ENCODE measurements at regions not wholly inside any gene's neighbourhood (a gene's known extent, or its start where the extent isn't known, plus 50 kb on each side); places are given as distances from the start of the nearest gene placed in this dataset.

DNA sequence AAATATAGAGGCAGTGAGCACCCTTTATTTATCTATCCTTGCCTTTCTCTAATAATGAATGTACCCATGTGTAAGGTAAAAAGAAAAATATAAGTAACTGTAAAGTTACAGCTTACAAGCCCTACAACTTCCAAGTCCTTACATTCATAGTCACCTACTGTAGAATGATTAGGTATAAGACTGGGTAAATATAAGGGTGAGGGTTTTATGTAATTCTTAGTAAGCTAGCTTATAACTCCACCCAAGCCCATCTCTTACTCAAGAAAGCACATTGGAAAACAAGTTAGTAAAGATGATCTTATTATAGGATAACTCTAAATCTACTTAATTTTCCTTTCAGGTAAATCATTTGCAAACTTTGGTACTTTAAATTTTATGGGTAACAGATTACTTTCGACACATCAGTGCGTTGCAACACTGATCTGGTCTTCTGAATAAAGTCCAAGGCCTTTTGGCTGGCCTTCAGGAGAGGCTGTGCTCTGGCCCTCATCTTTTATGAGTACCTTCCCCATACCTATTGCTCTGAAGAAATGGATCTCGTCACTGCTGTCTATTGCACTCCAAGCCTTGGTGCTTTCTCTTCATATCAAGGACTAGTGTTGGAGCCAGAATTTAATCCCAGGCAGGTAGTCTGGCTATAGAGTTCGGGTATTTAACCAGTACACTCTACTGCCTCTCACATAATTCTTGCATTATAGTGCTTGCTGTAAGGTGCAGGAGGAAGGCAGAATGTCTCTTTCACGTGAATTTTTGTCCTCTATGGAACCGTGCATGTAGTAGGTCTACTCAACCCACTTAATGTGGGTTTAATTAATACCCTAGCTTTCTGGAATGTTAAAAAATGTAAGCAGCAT, 443.6 kb upstream of the AR start:
- TF ChIP-seq CTCF (IDR thresholded peaks at IDR 0.05; ENCODE audit: insufficient read depth, low read length, missing control alignments) = no peak
- CTCF ChIA-PET = no interaction called here
- DNase-seq (ENCODE audit: low read depth, low spot score) = no peak
- no peak overlapping the region for H3K4me3 ChIP-seq (ENCODE audit: low read depth, low read length)
- POLR2A ChIA-PET = no interaction called here

DNA sequence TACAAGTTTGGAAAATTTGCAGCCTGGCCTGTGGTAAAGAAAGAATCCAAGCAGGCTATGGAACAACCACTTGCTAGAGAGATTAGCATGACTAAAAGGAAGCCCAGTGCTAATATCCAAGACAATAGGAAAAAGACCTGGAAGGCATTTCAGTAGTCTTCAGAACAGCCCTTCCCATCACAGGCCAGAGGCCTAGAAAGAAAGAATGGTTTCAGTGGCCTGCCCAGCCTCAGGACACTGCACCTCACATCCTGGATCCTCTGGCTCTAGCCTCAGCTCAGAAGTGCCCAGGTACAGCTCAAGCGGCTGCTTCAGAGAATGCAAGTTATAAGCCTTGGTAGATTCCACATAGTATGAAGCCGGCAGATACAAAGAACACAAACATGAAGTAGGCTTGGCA, 449.8 kb upstream of the AR start:
- CTCF ChIA-PET = no interaction called here
- DNase-seq (ENCODE audit: low read depth, low spot score) = no peak

DNA sequence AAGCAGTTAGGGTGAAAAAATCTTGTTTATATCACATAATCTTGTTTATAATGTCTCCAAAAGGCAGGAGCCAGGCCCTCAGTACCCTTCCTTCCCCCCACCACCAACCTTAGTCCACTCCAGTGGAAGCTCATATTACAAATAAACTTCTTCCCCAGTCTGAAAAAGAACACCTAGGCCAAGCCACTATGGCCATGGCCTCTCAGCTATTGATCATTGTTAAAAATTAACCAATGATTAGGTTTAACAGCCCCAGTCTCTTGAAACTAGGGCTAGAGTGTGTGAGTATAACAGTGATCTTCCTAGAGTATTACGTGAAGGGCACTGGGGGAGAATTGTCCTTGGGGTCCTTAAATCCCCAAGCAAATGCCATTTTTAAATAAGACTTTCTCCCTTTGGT, 411.9 kb upstream of the EDA2R start:
- H3K4me3 ChIP-seq (ENCODE audit: low read depth, low read length) = no peak overlapping the region
- ChIA-PET POLR2A (no interaction called here), CTCF (no interaction called here)
- DNase-seq (ENCODE audit: low read depth, low spot score) = no peak
- TF ChIP-seq CTCF (IDR thresholded peaks at IDR 0.05; ENCODE audit: insufficient read depth, low read length, missing control alignments) = no peak

More for the DNA sequence above, 449.8 kb upstream of the AR start:
- POLR2A ChIA-PET = no interaction called here
- no peak overlapping the region for H3K4me3 ChIP-seq (ENCODE audit: low read depth, low read length)
- TF ChIP-seq CTCF (IDR thresholded peaks at IDR 0.05; ENCODE audit: insufficient read depth, low read length, missing control alignments) = no peak

DNA sequence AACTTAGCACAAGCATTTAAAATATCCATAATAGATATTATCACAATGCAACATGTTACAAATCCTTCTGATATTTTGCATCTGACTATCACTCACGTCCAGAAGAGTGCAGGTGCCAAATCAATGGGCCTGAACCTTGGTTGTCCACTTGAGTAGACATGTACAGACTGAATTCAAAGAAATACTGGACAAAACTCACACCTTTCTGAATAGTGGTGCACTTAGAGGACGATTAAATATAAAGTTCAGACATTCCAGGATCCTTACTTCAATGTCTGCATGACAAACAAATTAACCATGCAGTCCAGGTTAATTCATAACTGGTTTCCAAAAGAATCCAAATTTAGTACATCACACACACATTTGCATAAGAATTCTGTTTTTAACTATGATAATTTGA, 406.0 kb upstream of the EDA2R start:
- no peak for TF ChIP-seq CTCF (IDR thresholded peaks at IDR 0.05; ENCODE audit: insufficient read depth, low read length, missing control alignments)
- ChIA-PET CTCF (no interaction called here), POLR2A (no interaction called here)
- DNase-seq (ENCODE audit: low read depth, low spot score) = no peak
- no peak overlapping the region for H3K4me3 ChIP-seq (ENCODE audit: low read depth, low read length)

GRCh38 chrX:67044029-67044653, 405.3 kb upstream of the EDA2R start:
- DNase-seq (ENCODE audit: low read depth, low spot score) = no peak
- ChIA-PET POLR2A (no interaction called here), CTCF (no interaction called here)
- H3K4me3 ChIP-seq (ENCODE audit: low read depth, low read length) = no peak overlapping the region
- no peak for TF ChIP-seq CTCF (IDR thresholded peaks at IDR 0.05; ENCODE audit: insufficient read depth, low read length, missing control alignments)

DNA sequence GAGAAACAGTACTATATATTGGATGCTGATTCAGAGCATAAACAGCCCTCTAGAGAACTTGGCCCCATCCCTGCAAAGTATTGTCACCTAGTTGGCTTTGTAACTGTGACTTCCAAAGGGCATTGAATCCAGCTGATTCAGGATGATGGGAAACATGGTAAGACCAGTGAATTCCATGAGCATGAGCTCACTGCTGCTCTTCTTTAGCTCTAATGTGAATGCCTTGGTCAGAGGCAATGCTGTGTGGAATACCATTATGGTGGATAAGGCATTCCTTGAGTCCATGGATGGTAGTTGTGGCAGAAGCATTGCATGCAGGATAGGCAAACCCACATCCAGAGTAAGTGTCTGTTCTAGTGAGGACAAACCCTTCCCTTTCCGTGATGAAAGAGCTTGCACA, 365.6 kb upstream of the EDA2R start:
- no peak for TF ChIP-seq CTCF (IDR thresholded peaks at IDR 0.05; ENCODE audit: insufficient read depth, low read length, missing control alignments)
- DNase-seq (ENCODE audit: low read depth, low spot score) = no peak
- ChIA-PET CTCF (no interaction called here), POLR2A (no interaction called here)
- no peak overlapping the region for H3K4me3 ChIP-seq (ENCODE audit: low read depth, low read length)

All from AG04449 (cell line).